ENCODE measurements at regions not wholly inside any gene's neighbourhood (a gene's known extent, or its start where the extent isn't known, plus 50 kb on each side); places are given as distances from the start of the nearest gene placed in this dataset.
A peak's percentile ranks its signal among the peaks of the same experiment; 100 is the strongest.

GRCh38 chr4:104964410-104965175, 182.1 kb upstream of the TET2 start:
- WGBS (ENCODE audit: insufficient coverage): 75% methylated on average over 1 of the region's 4 CpGs
- no peak overlapping the region for H3K4me3 ChIP-seq (ENCODE audit: low read depth, low read length)
- no peaks in the 10 kb centered on the region for H3K4me1 ChIP-seq (ENCODE audit: control insufficient read depth, insufficient read depth, low read length)
- no peak for DNase-seq (ENCODE audit: low read depth in 4 of 6, low spot score in 6 of 6)
- H3K27me3 ChIP-seq (ENCODE audit: control insufficient read depth, insufficient read depth, low read length): no peaks in the 10 kb centered on the region
- peaks cover 2% of the 10 kb centered on the region for H3K9me3 ChIP-seq (ENCODE audit: control insufficient read depth, insufficient read depth, low read length)
- no peak overlapping the region for H3K27ac ChIP-seq (ENCODE audit: low read depth, low read length)
- H3K36me3 ChIP-seq (ENCODE audit: control insufficient read depth, insufficient read depth, low read length): no peaks in the 10 kb centered on the region

DNA sequence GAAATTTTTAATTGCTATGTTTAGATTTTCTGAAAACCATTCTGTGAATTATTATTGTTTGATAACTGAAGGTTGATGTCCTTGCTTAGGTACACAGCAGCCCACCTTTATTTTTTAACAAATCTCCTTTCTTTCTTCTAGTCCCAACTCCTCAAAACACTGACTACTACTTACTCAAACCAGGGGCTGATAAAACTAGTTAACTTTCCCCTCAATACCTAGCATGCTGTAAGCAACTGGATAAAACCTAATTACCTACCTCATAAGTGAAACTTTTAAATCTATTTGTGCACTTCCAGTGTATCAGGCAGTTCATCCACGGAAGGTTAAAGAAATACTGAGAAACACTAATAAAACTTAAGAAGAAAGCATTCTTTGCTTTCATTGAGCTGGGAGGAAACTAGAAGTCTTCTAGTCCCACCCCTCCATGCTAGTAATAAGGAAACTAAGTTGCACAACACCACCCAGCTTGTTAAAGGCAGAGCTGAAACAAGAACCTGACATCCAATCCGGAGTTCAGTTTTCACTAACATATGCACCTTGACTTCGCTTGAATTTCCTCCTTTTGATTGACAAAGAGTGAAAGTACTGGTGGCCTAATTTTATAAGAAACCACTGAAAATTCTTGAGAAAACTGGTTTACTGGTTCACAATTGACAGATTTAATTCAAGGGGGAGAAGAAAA, 180.2 kb upstream of the TET2 start:
- DNase-seq (ENCODE audit: low read depth in 4 of 6, low spot score in 6 of 6): peak in 1 of 6 donors; percentile 2
- Histone ChIP-seq H3K4me1 (ENCODE audit: control insufficient read depth, insufficient read depth, low read length) (no peaks in the 10 kb centered on the region), H3K9me3 (ENCODE audit: control insufficient read depth, insufficient read depth, low read length) (no peaks in the 10 kb centered on the region), H3K36me3 (ENCODE audit: control insufficient read depth, insufficient read depth, low read length) (no peaks in the 10 kb centered on the region), H3K27ac (ENCODE audit: low read depth, low read length) (no peak overlapping the region), H3K27me3 (ENCODE audit: control insufficient read depth, insufficient read depth, low read length) (no peaks in the 10 kb centered on the region), H3K4me3 (ENCODE audit: low read depth, low read length) (no peak overlapping the region)
- WGBS (ENCODE audit: insufficient coverage): no CpG with 5 or more reads among the region's 3 CpGs

DNA sequence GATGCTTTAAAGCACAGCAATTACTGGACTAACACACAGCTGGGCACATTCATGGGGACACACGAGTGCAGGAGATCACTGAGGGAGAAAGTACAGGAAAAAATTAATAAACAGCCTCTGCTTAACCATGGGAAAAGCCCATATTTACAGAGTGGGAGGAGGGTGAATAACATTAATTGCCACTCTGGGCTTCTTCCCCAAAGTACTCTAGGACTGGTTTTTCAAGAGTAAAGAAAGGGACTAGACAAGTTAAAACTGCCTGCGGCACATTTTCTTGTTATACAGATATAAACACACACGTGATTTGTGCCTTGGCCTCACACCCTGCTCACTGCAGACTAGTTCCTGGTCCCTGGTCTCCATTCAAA, 179.7 kb upstream of the TET2 start:
- DNase-seq (ENCODE audit: low read depth in 4 of 6, low spot score in 6 of 6): no peak
- no peak overlapping the region for H3K4me3 ChIP-seq (ENCODE audit: low read depth, low read length)
- H3K27ac ChIP-seq (ENCODE audit: low read depth, low read length): no peak overlapping the region
- no peaks in the 10 kb centered on the region for H3K4me1 ChIP-seq (ENCODE audit: control insufficient read depth, insufficient read depth, low read length)
- H3K9me3 ChIP-seq (ENCODE audit: control insufficient read depth, insufficient read depth, low read length): no peaks in the 10 kb centered on the region
- H3K36me3 ChIP-seq (ENCODE audit: control insufficient read depth, insufficient read depth, low read length): no peaks in the 10 kb centered on the region
- no peaks in the 10 kb centered on the region for H3K27me3 ChIP-seq (ENCODE audit: control insufficient read depth, insufficient read depth, low read length)
- no CpG with 5 or more reads among the region's 3 CpGs for WGBS (ENCODE audit: insufficient coverage)

DNA sequence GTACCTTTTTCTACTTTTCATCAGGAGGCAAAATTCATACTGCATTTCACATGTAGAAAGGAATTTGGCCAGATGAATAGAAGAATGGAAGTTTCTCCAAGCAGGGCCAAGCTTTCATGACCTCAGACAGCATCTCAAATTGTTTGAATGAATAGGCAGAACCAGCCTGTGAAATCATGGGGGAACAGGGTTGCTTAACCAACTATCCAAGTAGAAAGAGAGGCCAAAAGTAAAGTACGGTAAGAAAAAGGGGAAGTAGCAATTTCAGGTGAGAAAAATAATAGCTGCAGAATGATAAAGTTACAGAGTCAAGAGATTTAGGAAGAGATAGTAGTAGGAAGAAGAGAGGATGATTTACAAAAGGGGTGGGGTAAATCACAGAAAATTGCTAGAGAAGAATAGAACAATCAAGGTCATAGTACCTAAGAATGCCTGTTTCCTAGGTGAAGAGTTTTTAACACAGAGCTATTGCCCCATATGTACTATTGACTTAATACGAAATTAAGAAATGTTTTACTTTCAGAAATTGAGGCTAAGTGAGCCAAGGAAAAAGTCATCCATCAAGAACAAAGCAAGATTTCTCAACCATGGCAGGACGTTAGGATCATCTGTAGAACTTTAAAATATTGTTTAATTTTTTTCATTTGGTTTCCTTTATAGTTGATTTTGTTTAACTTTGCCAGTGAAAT, 177.1 kb upstream of the TET2 start:
- H3K9me3 ChIP-seq (ENCODE audit: control insufficient read depth, insufficient read depth, low read length): no peaks in the 10 kb centered on the region
- WGBS (ENCODE audit: insufficient coverage): 43% methylated on average over 1 of the region's 3 CpGs
- H3K36me3 ChIP-seq (ENCODE audit: control insufficient read depth, insufficient read depth, low read length): no peaks in the 10 kb centered on the region
- H3K4me3 ChIP-seq (ENCODE audit: low read depth, low read length): no peak overlapping the region
- H3K27ac ChIP-seq (ENCODE audit: low read depth, low read length): no peak overlapping the region
- DNase-seq (ENCODE audit: low read depth in 4 of 6, low spot score in 6 of 6): no peak
- H3K4me1 ChIP-seq (ENCODE audit: control insufficient read depth, insufficient read depth, low read length): no peaks in the 10 kb centered on the region
- no peaks in the 10 kb centered on the region for H3K27me3 ChIP-seq (ENCODE audit: control insufficient read depth, insufficient read depth, low read length)

- no peak overlapping the region for H3K4me3 ChIP-seq (ENCODE audit: low read depth, low read length)
- H3K27me3 ChIP-seq (ENCODE audit: control insufficient read depth, insufficient read depth, low read length): no peaks in the 10 kb centered on the region
- H3K27ac ChIP-seq (ENCODE audit: low read depth, low read length): no peak overlapping the region
- DNase-seq (ENCODE audit: low read depth in 4 of 6, low spot score in 6 of 6): no peak
- H3K9me3 ChIP-seq (ENCODE audit: control insufficient read depth, insufficient read depth, low read length): no peaks in the 10 kb centered on the region
- no peaks in the 10 kb centered on the region for H3K4me1 ChIP-seq (ENCODE audit: control insufficient read depth, insufficient read depth, low read length)
- no CpG with 5 or more reads among the region's 2 CpGs for WGBS (ENCODE audit: insufficient coverage)
- H3K36me3 ChIP-seq (ENCODE audit: control insufficient read depth, insufficient read depth, low read length): no peaks in the 10 kb centered on the region
Measured at GRCh38 chr4:104971462-104971861, 175.2 kb upstream of the TET2 start.

DNA sequence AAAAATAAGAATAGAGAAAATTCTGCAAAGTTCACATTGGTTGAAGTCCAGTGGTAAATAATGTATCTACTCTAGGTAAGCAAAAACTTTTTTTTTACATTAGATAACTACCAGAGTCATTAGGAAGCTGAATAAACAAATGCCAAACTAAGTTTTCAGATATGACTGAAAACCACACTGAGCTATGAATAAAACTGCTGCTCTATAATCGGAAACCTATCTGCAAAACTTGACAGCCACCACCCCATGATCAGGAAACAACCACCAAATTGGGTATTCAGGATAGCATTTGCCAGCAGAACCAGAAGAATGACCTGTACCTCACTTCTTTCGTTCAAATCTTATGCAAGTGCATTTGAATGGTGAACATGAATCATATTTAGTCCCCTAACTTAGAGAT, 173.0 kb upstream of the TET2 start:
- Histone ChIP-seq H3K27ac (ENCODE audit: low read depth, low read length) (no peak overlapping the region), H3K9me3 (ENCODE audit: control insufficient read depth, insufficient read depth, low read length) (no peaks in the 10 kb centered on the region), H3K4me3 (ENCODE audit: low read depth, low read length) (no peak overlapping the region), H3K4me1 (ENCODE audit: control insufficient read depth, insufficient read depth, low read length) (no peaks in the 10 kb centered on the region), H3K36me3 (ENCODE audit: control insufficient read depth, insufficient read depth, low read length) (no peaks in the 10 kb centered on the region), H3K27me3 (ENCODE audit: control insufficient read depth, insufficient read depth, low read length) (no peaks in the 10 kb centered on the region)
- 80% methylated on average over 1 of the region's 2 CpGs for WGBS (ENCODE audit: insufficient coverage)
- no peak for DNase-seq (ENCODE audit: low read depth in 4 of 6, low spot score in 6 of 6)

GRCh38 chr4:104975617-104976016, 171.1 kb upstream of the TET2 start:
- Histone ChIP-seq H3K27ac (ENCODE audit: low read depth, low read length) (no peak overlapping the region), H3K9me3 (ENCODE audit: control insufficient read depth, insufficient read depth, low read length) (peaks cover 3% of the 10 kb centered on the region), H3K27me3 (ENCODE audit: control insufficient read depth, insufficient read depth, low read length) (no peaks in the 10 kb centered on the region), H3K4me1 (ENCODE audit: control insufficient read depth, insufficient read depth, low read length) (no peaks in the 10 kb centered on the region), H3K36me3 (ENCODE audit: control insufficient read depth, insufficient read depth, low read length) (no peaks in the 10 kb centered on the region), H3K4me3 (ENCODE audit: low read depth, low read length) (no peak overlapping the region)
- DNase-seq (ENCODE audit: low read depth in 4 of 6, low spot score in 6 of 6): no peak
- 100% methylated on average over 1 of the region's 1 CpG for WGBS (ENCODE audit: insufficient coverage)

DNA sequence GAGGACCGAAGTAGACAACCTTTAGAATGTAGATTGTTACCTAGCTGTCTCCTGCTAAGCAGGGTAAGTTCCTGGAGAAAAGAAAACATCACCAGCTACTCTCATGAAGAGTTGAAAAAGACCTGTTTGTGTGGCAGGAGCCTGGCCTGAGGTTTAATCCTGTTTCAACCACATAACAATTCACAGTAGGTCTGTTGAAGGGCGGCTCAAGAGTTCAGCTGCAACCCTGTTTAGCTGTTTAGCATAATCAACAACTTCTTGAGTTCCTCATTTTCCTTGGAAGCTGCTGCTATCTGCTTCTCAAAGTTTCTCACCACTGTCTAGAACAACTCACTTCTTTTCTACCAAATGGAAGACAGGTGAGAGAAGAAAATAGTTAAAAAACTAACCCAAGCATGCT, 170.4 kb upstream of the TET2 start:
- Histone ChIP-seq H3K4me1 (ENCODE audit: control insufficient read depth, insufficient read depth, low read length) (no peaks in the 10 kb centered on the region), H3K9me3 (ENCODE audit: control insufficient read depth, insufficient read depth, low read length) (peaks cover 3% of the 10 kb centered on the region), H3K4me3 (ENCODE audit: low read depth, low read length) (no peak overlapping the region), H3K27ac (ENCODE audit: low read depth, low read length) (no peak overlapping the region), H3K27me3 (ENCODE audit: control insufficient read depth, insufficient read depth, low read length) (no peaks in the 10 kb centered on the region), H3K36me3 (ENCODE audit: control insufficient read depth, insufficient read depth, low read length) (no peaks in the 10 kb centered on the region)
- no peak for DNase-seq (ENCODE audit: low read depth in 4 of 6, low spot score in 6 of 6)
- no CpG with 5 or more reads among the region's 2 CpGs for WGBS (ENCODE audit: insufficient coverage)

DNA sequence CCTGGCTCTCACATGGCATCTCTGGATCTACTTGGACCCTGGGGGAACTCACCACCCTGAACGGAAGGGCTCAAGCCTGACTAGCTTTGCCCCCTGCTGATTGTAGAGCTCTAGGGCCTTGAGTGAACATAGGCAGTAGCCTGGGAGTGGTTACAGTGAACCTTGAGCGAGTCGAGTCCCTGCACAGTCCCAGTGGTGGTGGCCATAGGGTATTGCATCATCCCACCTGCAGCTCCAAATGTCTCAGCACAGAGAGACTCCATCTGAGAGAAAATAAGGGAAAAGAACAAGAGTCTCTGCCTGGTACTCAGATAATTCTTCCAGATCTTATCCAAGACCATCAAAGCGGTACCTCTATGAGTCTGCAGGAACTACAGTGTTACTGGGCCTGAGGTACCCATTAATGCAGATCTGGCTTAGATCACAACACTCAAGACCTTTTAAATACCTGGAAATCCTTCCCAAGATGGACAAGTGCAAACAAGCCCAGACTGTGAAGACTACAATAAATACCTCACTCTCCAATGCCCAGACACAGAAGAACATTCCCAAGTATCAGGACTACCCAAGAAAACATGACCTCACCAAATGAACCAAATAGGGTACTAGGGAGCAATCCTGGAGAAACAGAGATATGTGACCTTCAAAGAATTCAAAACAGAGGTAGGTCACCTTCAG, 167.5 kb upstream of the TET2 start:
- Histone ChIP-seq H3K27me3 (ENCODE audit: control insufficient read depth, insufficient read depth, low read length) (no peaks in the 10 kb centered on the region), H3K4me3 (ENCODE audit: low read depth, low read length) (no peak overlapping the region), H3K27ac (ENCODE audit: low read depth, low read length) (no peak overlapping the region), H3K9me3 (ENCODE audit: control insufficient read depth, insufficient read depth, low read length) (peaks cover 3% of the 10 kb centered on the region), H3K36me3 (ENCODE audit: control insufficient read depth, insufficient read depth, low read length) (no peaks in the 10 kb centered on the region), H3K4me1 (ENCODE audit: control insufficient read depth, insufficient read depth, low read length) (no peaks in the 10 kb centered on the region)
- 100% methylated on average over 2 of the region's 4 CpGs for WGBS (ENCODE audit: insufficient coverage)
- no peak for DNase-seq (ENCODE audit: low read depth in 4 of 6, low spot score in 6 of 6)
